HCT116 (cell line): ENCODE measurements at regions not wholly inside any gene's neighbourhood (a gene's known extent, or its start where the extent isn't known, plus 50 kb on each side); places are given as distances from the start of the nearest gene placed in this dataset.

Experiments used
- ATAC-seq: fragments of 200-7000 bp; cut with Tn5 transposase; 2 replicates; pipeline ENCODE4 v1.9.1; 2020; ENCODE audit warnings: mild to moderate bottlenecking, moderate library complexity
- BruUV-seq: library from RNA; stranded (reverse); fragments of 400-500 nt; replicated peaks from 2 replicates; lab custom pipeline; 2021; lab: Mats Ljungman, UMichigan
- CTCF ChIA-PET: fragments of 300-600 bp; sonication (Branson Sonifier 250); formaldehyde crosslinking; loops from one replicate; lab custom pipeline; 2021; ENCODE audit warnings: antibody characterized with exemption; lab: Charles Lee
- POLR2A ChIA-PET: fragments of 300-600, 350-600 bp; sonication (Branson Sonifier 250); formaldehyde crosslinking; loops from one replicate; lab custom pipeline; 2021; ENCODE audit warnings: antibody characterized with exemption; lab: Charles Lee
- RAD21 ChIA-PET, 2 experiments: fragments of 300-600 bp; sonication (Branson Sonifier 250); formaldehyde crosslinking; loops; one replicate each; lab custom pipeline; 2023; ENCODE audit warnings: low total read pairs in 2 of 2; ENCODE audit not compliant: uncharacterized antibody in 2 of 2, unreplicated experiment in 2 of 2, low non-redundant PET in 1 of 2; lab: Charles Lee
- DNase-seq: peaks from one replicate; pipeline ENCODE4 v3.0.0-alpha.2; 2010; ENCODE audit warnings: low read depth, low spot score
- H2AFZ ChIP-seq: fragments of 200-600 bp; shearing (Covaris generic), sonication (generic); 2 replicates; pipeline ENCODE4 v1.6.1; 2017; ENCODE audit warnings: low read depth, mixed run types, mixed read lengths, antibody characterized with exemption, low read length; ENCODE audit not compliant: poor library complexity, severe bottlenecking
- H3K27ac ChIP-seq: 2 replicates; pipeline ENCODE4 v1.5.1; 2012; ENCODE audit warnings: low read depth, low read length
- H3K27me3 ChIP-seq: fragments of 200-600 bp; sonication (generic); 2 replicates; pipeline ENCODE4 v1.6.1; 2016; ENCODE audit warnings: mixed run types, low read length, mixed read lengths; ENCODE audit not compliant: insufficient read depth
- H3K36me3 ChIP-seq, 2 experiments: fragments of 200-500 bp in 1 of 2; fragments of 200-600 bp in 1 of 2; sonication (Bioruptor generic) in 1 of 2; sonication (generic) in 1 of 2; 2 replicates each; pipeline versions ENCODE4 v1.5.1 to v1.6.1; 2014 to 2016; ENCODE audit warnings: low read length in 2 of 2, inconsistent platforms in 1 of 2, mixed read lengths in 1 of 2, mixed run types in 1 of 2; ENCODE audit not compliant: insufficient read depth in 2 of 2, control insufficient read depth in 1 of 2
- H3K4me1 ChIP-seq, 2 experiments: fragments of 200-600 bp in 1 of 2; sonication (generic) in 1 of 2; 2 replicates each; pipeline versions ENCODE4 v1.5.1 to v1.6.1; 2012 to 2017; ENCODE audit warnings: low read length in 2 of 2, inconsistent platforms in 1 of 2, mild to moderate bottlenecking in 1 of 2, mixed read lengths in 1 of 2, mixed run types in 1 of 2, moderate library complexity in 1 of 2; ENCODE audit not compliant: insufficient read depth in 2 of 2, control insufficient read depth in 1 of 2
- H3K4me2 ChIP-seq: fragments of 200-600 bp; sonication (generic); 2 replicates; pipeline ENCODE4 v1.6.1; 2017; ENCODE audit warnings: mixed run types, low read length, mixed read lengths
- H3K4me3 ChIP-seq, 2 experiments: fragments of 200-600 bp in 1 of 2; sonication (generic) in 1 of 2; replicated peaks in 1 of 2; 2 replicates each; pipeline ENCODE4 v1.5.1; 2011 to 2016; ENCODE audit warnings: low read length in 2 of 2, control low read depth in 1 of 2, low read depth in 1 of 2, mild to moderate bottlenecking in 1 of 2, mixed read lengths in 1 of 2, mixed run types in 1 of 2
- H3K79me2 ChIP-seq: fragments of 200-600 bp; sonication (generic); 2 replicates; pipeline ENCODE4 v1.6.1; 2017; ENCODE audit warnings: mild to moderate bottlenecking, mixed run types, low read length, moderate library complexity, mixed read lengths; ENCODE audit not compliant: insufficient read depth
- H3K9ac ChIP-seq: fragments of 200-600 bp; sonication (generic); 2 replicates; pipeline ENCODE4 v1.6.1; 2016; ENCODE audit warnings: low read length, mixed read lengths
- H3K9me2 ChIP-seq: fragments of 200-600 bp; sonication (generic), shearing (Covaris generic); 2 replicates; pipeline ENCODE4 v1.6.1; 2017; ENCODE audit warnings: mixed run types, mild to moderate bottlenecking, moderate library complexity; ENCODE audit not compliant: insufficient read depth
- H3K9me3 ChIP-seq, 2 experiments: fragments of 200-500 bp in 1 of 2; fragments of 200-600 bp in 1 of 2; sonication (Bioruptor generic) in 1 of 2; sonication (generic) in 1 of 2; 2 replicates each; pipeline ENCODE4 v1.6.1; 2014 to 2017; ENCODE audit warnings: low read length in 2 of 2, mixed read lengths in 2 of 2, inconsistent platforms in 1 of 2, low read depth in 1 of 2, mild to moderate bottlenecking in 1 of 2, mixed run types in 1 of 2, moderate library complexity in 1 of 2; ENCODE audit not compliant: control insufficient read depth in 1 of 2, insufficient read depth in 1 of 2
- H4K20me1 ChIP-seq: fragments of 200-600 bp; sonication (generic), shearing (Covaris generic); 2 replicates; pipeline ENCODE4 v1.6.1; 2017; ENCODE audit warnings: mixed run types, mild to moderate bottlenecking, moderate library complexity; ENCODE audit not compliant: insufficient read depth
- CBX3 ChIP-seq: IDR thresholded peaks from 2 replicates; pipeline ENCODE4 v1.6.1; 2012; ENCODE audit warnings: low read depth
- EGR1 ChIP-seq: IDR thresholded peaks from 2 replicates; pipeline ENCODE4 v1.6.1; 2012; ENCODE audit warnings: low read depth
- MAX ChIP-seq: IDR thresholded peaks from 2 replicates; pipeline ENCODE4 v1.6.1; 2012
- POLR2AphosphoS5 ChIP-seq: IDR thresholded peaks from 2 replicates; pipeline ENCODE4 v1.6.1; 2011; ENCODE audit warnings: mild to moderate bottlenecking, low read depth, low read length, moderate library complexity
- REST ChIP-seq: IDR thresholded peaks from 2 replicates; pipeline ENCODE4 v1.6.1; 2012; ENCODE audit warnings: low read depth
- SIN3A ChIP-seq: IDR thresholded peaks from 2 replicates; pipeline ENCODE4 v1.6.1; 2012; ENCODE audit warnings: low read depth
- ZFX ChIP-seq: fragments of 450-650 bp; IDR thresholded peaks from 2 replicates; pipeline ENCODE4 v1.6.1; 2017
- ZNF274 ChIP-seq: fragments of 200-500 bp; sonication (Bioruptor generic); IDR thresholded peaks from 2 replicates; pipeline ENCODE4 v1.6.1; 2014; ENCODE audit warnings: mild to moderate bottlenecking, low read depth, low read length, inconsistent platforms
- intact Hi-C: fragments of 100-400 bp; cut with micrococcal nuclease; formaldehyde crosslinking; loops from 2 replicates; pipeline ENCODE4 v1.10.0; 2022

GRCh38 chr1:232503497-232503896 is 126.4 kb downstream of the SIPA1L2 start:
- H3K9me2 ChIP-seq: no peaks in the 10 kb centered on the region
- no peaks in the 10 kb centered on the region for H4K20me1 ChIP-seq
- H3K4me3 ChIP-seq: no peak overlapping the region
- H3K9me3 ChIP-seq: no peaks in the 10 kb centered on the region
- ChIA-PET POLR2A (no interaction called here), CTCF (no interaction called here), RAD21 (no interaction called here)
- DNase-seq: no peak
- H2AFZ ChIP-seq: no peak overlapping the region
- H3K79me2 ChIP-seq: 0 out of 2 replicates have a peak, but pooled peaks cover 2% of the 10 kb centered on the region
- intact Hi-C loops: no loop called here
- H3K27me3 ChIP-seq: no peaks in the 10 kb centered on the region
- H3K4me2 ChIP-seq: no peak overlapping the region
- no peak for ATAC-seq
- no peak overlapping the region for H3K9ac ChIP-seq
- no peaks in the 10 kb centered on the region for H3K4me1 ChIP-seq
- no peak for TF ChIP-seq POLR2AphosphoS5
- TF ChIP-seq REST: no peak
- TF ChIP-seq ZFX: no peak
- TF ChIP-seq ZNF274: no peak
- no peak for TF ChIP-seq EGR1
- TF ChIP-seq CBX3: no peak
- TF ChIP-seq SIN3A: no peak
- no peak for TF ChIP-seq MAX
- no TSS peak for BruUV-seq
- no peak overlapping the region for H3K27ac ChIP-seq
- H3K36me3 ChIP-seq: no peaks in the 10 kb centered on the region
